ENCODE measurements at regions not wholly inside any gene's neighbourhood (a gene's known extent, or its start where the extent isn't known, plus 50 kb on each side); places are given as distances from the start of the nearest gene placed in this dataset.
"Not testable (repeated sequence)": the region's sequence is repeated elsewhere in the genome, so short reads cannot be mapped to it uniquely, and the experiment has no call there.

- no peak for DNase-seq (ENCODE audit: low read depth)
These were observed 125.4 kb downstream of the ZNF330 start for GRCh38 chr4:141346144-141346543.

- no peak for DNase-seq (ENCODE audit: low read depth)
These were observed 127.0 kb downstream of the ZNF330 start for GRCh38 chr4:141347684-141348083.

GRCh38 chr4:141348125-141348524 lies 127.4 kb downstream of the ZNF330 start:
- no peak for DNase-seq (ENCODE audit: low read depth)

GRCh38 chr4:141348573-141348972 lies 127.9 kb downstream of the ZNF330 start:
- DNase-seq (ENCODE audit: low read depth): no peak

GRCh38 chr4:141349236-141349635 lies 128.5 kb downstream of the ZNF330 start:
- no peak for DNase-seq (ENCODE audit: low read depth)

GRCh38 chr4:141350122-141350905 lies 129.6 kb downstream of the ZNF330 start:
- no peak for DNase-seq (ENCODE audit: low read depth)

GRCh38 chr4:141352331-141352730 lies 131.6 kb downstream of the ZNF330 start:
- DNase-seq (ENCODE audit: low read depth): no peak

- DNase-seq (ENCODE audit: low read depth): no peak
These were observed 132.3 kb downstream of the ZNF330 start for GRCh38 chr4:141352909-141353525.

- DNase-seq (ENCODE audit: low read depth): no peak
These were observed 135.7 kb downstream of the ZNF330 start for GRCh38 chr4:141356321-141356962.

- no peak for DNase-seq (ENCODE audit: low read depth)
These were observed 136.3 kb downstream of the ZNF330 start for GRCh38 chr4:141356963-141357335.

- DNase-seq (ENCODE audit: low read depth): not testable (repeated sequence)
These were observed 147.5 kb downstream of the ZNF330 start for GRCh38 chr4:141368241-141368640.

GRCh38 chr4:141371206-141371605 lies 150.5 kb downstream of the ZNF330 start:
- no peak for DNase-seq (ENCODE audit: low read depth)

- DNase-seq (ENCODE audit: low read depth): no peak
These were observed 155.2 kb downstream of the ZNF330 start for GRCh38 chr4:141375855-141376254.

GRCh38 chr4:141376769-141377168 lies 156.1 kb downstream of the ZNF330 start:
- no peak for DNase-seq (ENCODE audit: low read depth)

- DNase-seq (ENCODE audit: low read depth): no peak
These were observed 166.6 kb downstream of the ZNF330 start for GRCh38 chr4:141387299-141387698.

GRCh38 chr4:141388481-141388880 lies 167.8 kb downstream of the ZNF330 start:
- DNase-seq (ENCODE audit: low read depth): no peak

- no peak for DNase-seq (ENCODE audit: low read depth)
These were observed 169.0 kb downstream of the ZNF330 start for GRCh38 chr4:141389649-141390048.

- no peak for DNase-seq (ENCODE audit: low read depth)
These were observed 169.9 kb downstream of the ZNF330 start for GRCh38 chr4:141390571-141390970.

- no peak for DNase-seq (ENCODE audit: low read depth)
These were observed 170.6 kb downstream of the ZNF330 start for GRCh38 chr4:141391293-141391692.

- DNase-seq (ENCODE audit: low read depth): no peak
These were observed 171.1 kb downstream of the ZNF330 start for GRCh38 chr4:141391771-141392170.

GRCh38 chr4:141395246-141395830 lies 174.6 kb downstream of the ZNF330 start:
- DNase-seq (ENCODE audit: low read depth): no peak

GRCh38 chr4:141395919-141396318 lies 175.2 kb downstream of the ZNF330 start:
- DNase-seq (ENCODE audit: low read depth): no peak

GRCh38 chr4:141402712-141403111 lies 182.0 kb downstream of the ZNF330 start:
- no peak for DNase-seq (ENCODE audit: low read depth)

All from stimulated activated CD8-positive, alpha-beta memory T cell treated with anti-CD3 and anti-CD28 coated beads, Interleukin-12 subunit alpha, Interleukin-12 subunit beta, amount 100 ng/mL, for 1 hour (primary cell).